Cardiac muscle cell (in vitro differentiated cells and primary cell): ENCODE measurements at regions not wholly inside any gene's neighbourhood (a gene's known extent, or its start where the extent isn't known, plus 50 kb on each side); places are given as distances from the start of the nearest gene placed in this dataset.
"Not testable (repeated sequence)": the region's sequence is repeated elsewhere in the genome, so short reads cannot be mapped to it uniquely, and the experiment has no call there.

ENCODE experiments used
- DNase-seq, 2 donors: peaks; one replicate each; pipeline versions ENCODE4 v3.0.0 to v3.0.0-alpha.2; 2010 to 2017; ENCODE audit warnings: low read depth in 1 of 2, low spot score in 1 of 2
- H3K27ac ChIP-seq: fragments of 200-600 bp; sonication (generic); 2 replicates; pipeline ENCODE4 v1.5.1; 2016
- H3K27me3 ChIP-seq: fragments of 200-600 bp; sonication (generic); 2 replicates; pipeline ENCODE4 v1.6.0; 2016; ENCODE audit warnings: control low read depth
- H3K36me3 ChIP-seq: fragments of 200-600 bp; sonication (generic); 2 replicates; pipeline ENCODE4 v1.5.1; 2016; ENCODE audit warnings: control low read depth
- H3K4me1 ChIP-seq: fragments of 200-600 bp; sonication (generic); 2 replicates; pipeline ENCODE4 v1.8.1; 2017; ENCODE audit warnings: low read depth, mild to moderate bottlenecking, mixed run types
- H3K4me3 ChIP-seq: fragments of 200-600 bp; sonication (generic); 2 replicates; pipeline ENCODE4 v1.5.1; 2016; ENCODE audit warnings: mild to moderate bottlenecking
- H3K9me3 ChIP-seq: fragments of 200-600 bp; sonication (generic); 2 replicates; pipeline ENCODE4 v1.5.1; 2017; ENCODE audit warnings: low read depth, mild to moderate bottlenecking, control low read depth
- TF ChIP-seq, protein P1 (sequence below): IDR thresholded peaks from 2 replicates; pipeline ENCODE4 v1.5.1; 2012; ENCODE audit warnings: low read depth, mild to moderate bottlenecking, low read length

DNA sequence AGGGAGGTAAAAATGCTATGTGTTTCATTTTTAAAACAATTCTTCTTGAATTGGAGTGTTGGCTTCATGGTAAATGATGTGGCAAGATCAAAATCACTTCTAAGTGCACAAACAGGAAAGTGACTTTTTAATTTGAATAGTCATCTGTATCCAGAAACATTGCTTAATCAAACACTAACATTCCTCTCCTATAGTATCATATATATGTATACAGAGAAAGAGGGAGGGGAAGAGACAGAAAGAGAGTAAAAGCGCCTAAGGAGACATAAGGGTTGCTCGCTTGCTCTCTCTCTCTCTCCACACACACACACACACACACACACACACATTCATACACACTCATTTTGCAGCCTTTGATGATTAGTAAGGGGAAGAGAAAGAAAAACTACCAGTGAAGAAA is 95.4 kb upstream of the PRDM9 start:
- no peak overlapping the region for H3K27ac ChIP-seq

DNA sequence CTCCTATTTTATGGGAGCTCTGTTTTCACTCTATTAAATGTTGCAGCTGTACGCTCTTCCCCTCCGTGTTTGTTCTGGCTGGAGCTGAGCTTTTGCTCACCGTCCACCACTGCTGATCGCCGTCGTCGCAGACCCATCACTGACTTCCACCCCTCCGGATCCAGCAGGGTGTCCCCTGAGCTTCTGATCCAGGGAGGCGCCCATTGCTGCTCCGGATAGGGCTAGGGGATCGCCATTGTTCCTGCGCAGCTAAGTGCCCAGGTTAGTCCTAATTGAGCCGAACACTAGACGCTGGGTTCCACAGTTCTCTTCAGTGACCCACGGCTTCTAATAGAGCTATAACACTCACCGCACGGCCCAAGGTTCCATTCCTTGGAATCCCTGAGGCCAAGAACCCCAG is 96.2 kb upstream of the PRDM9 start:
- H3K4me1 ChIP-seq, result no peaks in the 10 kb centered on the region
- H3K4me3 ChIP-seq, result no peak overlapping the region
- H3K27ac ChIP-seq, result no peak overlapping the region
- H3K9me3 ChIP-seq, result no peaks in the 10 kb centered on the region
- TF ChIP-seq, protein P1, sequence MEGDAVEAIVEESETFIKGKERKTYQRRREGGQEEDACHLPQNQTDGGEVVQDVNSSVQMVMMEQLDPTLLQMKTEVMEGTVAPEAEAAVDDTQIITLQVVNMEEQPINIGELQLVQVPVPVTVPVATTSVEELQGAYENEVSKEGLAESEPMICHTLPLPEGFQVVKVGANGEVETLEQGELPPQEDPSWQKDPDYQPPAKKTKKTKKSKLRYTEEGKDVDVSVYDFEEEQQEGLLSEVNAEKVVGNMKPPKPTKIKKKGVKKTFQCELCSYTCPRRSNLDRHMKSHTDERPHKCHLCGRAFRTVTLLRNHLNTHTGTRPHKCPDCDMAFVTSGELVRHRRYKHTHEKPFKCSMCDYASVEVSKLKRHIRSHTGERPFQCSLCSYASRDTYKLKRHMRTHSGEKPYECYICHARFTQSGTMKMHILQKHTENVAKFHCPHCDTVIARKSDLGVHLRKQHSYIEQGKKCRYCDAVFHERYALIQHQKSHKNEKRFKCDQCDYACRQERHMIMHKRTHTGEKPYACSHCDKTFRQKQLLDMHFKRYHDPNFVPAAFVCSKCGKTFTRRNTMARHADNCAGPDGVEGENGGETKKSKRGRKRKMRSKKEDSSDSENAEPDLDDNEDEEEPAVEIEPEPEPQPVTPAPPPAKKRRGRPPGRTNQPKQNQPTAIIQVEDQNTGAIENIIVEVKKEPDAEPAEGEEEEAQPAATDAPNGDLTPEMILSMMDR, result no peak
- no peak for DNase-seq
- H3K27me3 ChIP-seq, result no peaks in the 10 kb centered on the region
- no peaks in the 10 kb centered on the region for H3K36me3 ChIP-seq

More for the DNA sequence above, 95.4 kb upstream of the PRDM9 start:
- TF ChIP-seq, protein P1, result no peak
- Histone ChIP-seq H3K27me3 (no peaks in the 10 kb centered on the region), H3K36me3 (no peaks in the 10 kb centered on the region), H3K4me1 (no peaks in the 10 kb centered on the region), H3K9me3 (no peaks in the 10 kb centered on the region), H3K4me3 (no peak overlapping the region)
- peak in 1 of 2 donors; percentile 49 for DNase-seq

DNA sequence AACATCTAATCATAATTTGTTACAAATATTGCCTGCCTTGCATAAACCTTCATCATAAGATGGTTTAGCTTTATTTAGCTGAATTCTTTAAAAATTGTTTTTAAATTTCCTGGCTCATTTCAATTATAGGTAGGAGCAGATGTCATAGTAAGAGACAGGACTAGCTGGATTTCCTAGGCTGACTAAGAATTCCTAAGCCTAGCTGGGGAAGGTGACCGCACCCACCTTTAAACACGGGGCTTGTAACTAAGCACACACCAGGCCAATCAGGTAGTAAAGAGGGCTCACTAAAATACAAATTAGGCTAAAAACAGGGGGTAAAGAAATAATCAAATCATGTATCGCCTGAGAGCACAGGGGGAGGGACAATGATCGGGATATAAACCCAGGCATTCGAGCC is 96.6 kb upstream of the PRDM9 start:
- H3K9me3 ChIP-seq, H3K36me3 ChIP-seq, H3K4me3 ChIP-seq, DNase-seq, H3K4me1 ChIP-seq, H3K27ac ChIP-seq, H3K27me3 ChIP-seq: not testable (repeated sequence)

DNA sequence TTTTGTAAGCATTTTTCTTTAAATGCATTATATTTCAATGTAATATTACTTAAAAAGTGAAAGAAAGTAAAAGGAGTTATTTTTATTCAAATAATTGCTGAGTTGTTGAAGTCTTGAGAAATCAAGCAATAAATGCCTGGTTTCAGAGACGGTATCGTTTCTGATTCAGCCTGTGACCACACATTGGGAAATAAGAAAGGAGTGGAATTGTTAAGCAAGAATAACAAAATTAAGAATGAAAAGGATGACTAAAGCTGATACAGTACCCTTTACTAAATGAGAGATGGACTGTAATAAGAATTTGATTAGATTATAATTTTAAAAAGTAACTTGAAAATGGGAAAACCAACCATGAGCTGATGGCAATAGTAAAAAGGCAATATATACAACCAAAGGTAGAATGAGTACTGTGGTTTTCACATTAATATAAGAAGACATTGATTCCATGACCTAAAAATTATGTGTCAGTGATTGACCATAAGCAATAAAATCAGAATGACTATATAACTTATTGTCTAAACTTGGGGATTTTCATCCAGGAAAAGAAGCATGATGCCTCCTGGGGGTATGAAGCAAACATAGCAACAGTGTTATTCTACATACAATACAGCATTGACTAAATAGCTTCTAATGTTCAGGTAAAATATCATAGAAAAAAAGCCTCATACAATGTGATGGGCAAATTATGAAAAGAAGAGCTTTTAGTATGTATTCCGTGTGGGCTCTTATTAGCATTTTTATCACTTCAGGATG is 101.9 kb upstream of the PRDM9 start:
- Histone ChIP-seq H3K27me3 (no peaks in the 10 kb centered on the region), H3K9me3 (no peaks in the 10 kb centered on the region)

DNA sequence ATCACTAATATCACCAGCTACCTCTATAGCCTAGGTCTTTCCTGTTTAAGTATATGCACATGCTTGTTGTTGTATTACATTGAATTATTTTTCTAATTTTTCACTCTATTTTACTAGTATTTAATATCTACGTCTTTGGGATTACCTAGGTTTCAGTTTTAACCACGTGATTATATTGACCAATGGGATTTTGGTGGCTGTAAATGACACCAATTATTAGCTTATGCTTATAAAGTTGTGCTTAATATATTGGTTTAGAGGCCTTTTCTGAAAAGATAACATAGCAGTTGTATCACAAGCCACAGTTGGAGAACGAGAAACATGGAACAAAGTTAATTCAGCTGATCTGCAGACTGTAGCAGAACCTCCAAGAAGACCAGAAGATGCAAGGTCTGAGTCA is 104.8 kb upstream of the PRDM9 start:
- Histone ChIP-seq H3K27ac (no peak overlapping the region), H3K4me3 (no peak overlapping the region), H3K4me1 (no peaks in the 10 kb centered on the region), H3K27me3 (no peaks in the 10 kb centered on the region), H3K36me3 (no peaks in the 10 kb centered on the region), H3K9me3 (no peaks in the 10 kb centered on the region)
- TF ChIP-seq, protein P1, result no peak
- no peak for DNase-seq

More for the DNA sequence above, 101.9 kb upstream of the PRDM9 start:
- H3K4me3 ChIP-seq, result no peak overlapping the region
- DNase-seq, result peak in 1 of 2 donors; percentile 63
- TF ChIP-seq, protein P1, result no peak
- no peak overlapping the region for H3K27ac ChIP-seq
- H3K4me1 ChIP-seq, result no peaks in the 10 kb centered on the region
- H3K36me3 ChIP-seq, result no peaks in the 10 kb centered on the region

DNA sequence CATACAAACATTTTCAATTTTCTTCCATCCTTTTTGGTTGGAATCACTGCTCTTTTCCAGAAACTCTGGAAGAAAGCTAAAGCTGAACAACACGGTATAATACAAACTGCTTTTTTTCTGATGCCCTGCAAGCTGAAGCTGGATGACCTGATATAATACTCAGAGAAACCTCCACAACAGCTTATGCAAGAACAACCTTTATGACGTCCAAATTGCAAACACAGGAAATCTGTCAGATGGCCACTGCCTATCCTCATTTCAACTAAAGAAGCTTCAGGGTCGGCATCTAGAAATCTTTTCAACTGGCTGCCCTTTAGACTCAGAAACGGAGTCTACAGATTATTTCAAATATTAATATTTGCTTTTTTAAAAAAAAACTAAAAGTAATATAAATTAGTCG is 106.5 kb upstream of the PRDM9 start:
- Histone ChIP-seq H3K4me3 (no peak overlapping the region), H3K27ac (no peak overlapping the region), H3K4me1 (no peaks in the 10 kb centered on the region), H3K27me3 (no peaks in the 10 kb centered on the region), H3K9me3 (no peaks in the 10 kb centered on the region), H3K36me3 (no peaks in the 10 kb centered on the region)
- TF ChIP-seq, protein P1, result no peak
- no peak for DNase-seq
